Ishikawa (cell line): ENCODE measurements at regions not wholly inside any gene's neighbourhood (a gene's known extent, or its start where the extent isn't known, plus 50 kb on each side); places are given as distances from the start of the nearest gene placed in this dataset.

Experiments
- CEBPB ChIP-seq: IDR thresholded peaks from 2 replicates; pipeline ENCODE4 v1.6.1; 2012
- RAD21 ChIP-seq: IDR thresholded peaks from 2 replicates; pipeline ENCODE4 v1.6.1; 2012; ENCODE audit warnings: low read depth
- TAF1 ChIP-seq: IDR thresholded peaks from 2 replicates; pipeline ENCODE4 v1.6.1; 2012; ENCODE audit warnings: low read depth, mild to moderate bottlenecking
- USF1 ChIP-seq: IDR thresholded peaks from 2 replicates; pipeline ENCODE4 v1.6.1; 2012
- YY1 ChIP-seq: IDR thresholded peaks from 2 replicates; pipeline ENCODE4 v1.6.1; 2012; ENCODE audit warnings: low read depth

- TF ChIP-seq TAF1, result no peak
- no peak for TF ChIP-seq RAD21
- no peak for TF ChIP-seq CEBPB
- TF ChIP-seq YY1, result no peak
- no peak for TF ChIP-seq USF1
Observed at GRCh38 chr2:147293991-147294824, 550.6 kb upstream of the ACVR2A start.
